Ishikawa (cell line): ENCODE measurements at regions not wholly inside any gene's neighbourhood (a gene's known extent, or its start where the extent isn't known, plus 50 kb on each side); places are given as distances from the start of the nearest gene placed in this dataset.

Source experiments
- CEBPB ChIP-seq: IDR thresholded peaks from 2 replicates; pipeline ENCODE4 v1.6.1; 2012
- CREB1 ChIP-seq: IDR thresholded peaks from 2 replicates; pipeline ENCODE4 v1.6.1; 2012; ENCODE audit warnings: low read depth
- EGR1 ChIP-seq: IDR thresholded peaks from 2 replicates; pipeline ENCODE4 v1.6.1; 2012
- EP300 ChIP-seq: IDR thresholded peaks from 2 replicates; pipeline ENCODE4 v1.6.1; 2012; ENCODE audit warnings: borderline replicate concordance
- FOXM1 ChIP-seq: IDR thresholded peaks from 2 replicates; pipeline ENCODE4 v1.6.1; 2012; ENCODE audit warnings: low read depth, borderline replicate concordance
- NFIC ChIP-seq: IDR thresholded peaks from 2 replicates; pipeline ENCODE4 v1.6.1; 2012
- RAD21 ChIP-seq: IDR thresholded peaks from 2 replicates; pipeline ENCODE4 v1.6.1; 2012; ENCODE audit warnings: low read depth
- REST ChIP-seq: IDR thresholded peaks from 2 replicates; pipeline ENCODE4 v1.6.1; 2012; ENCODE audit warnings: low read depth, mild to moderate bottlenecking
- TAF1 ChIP-seq: IDR thresholded peaks from 2 replicates; pipeline ENCODE4 v1.6.1; 2012; ENCODE audit warnings: low read depth, mild to moderate bottlenecking
- TCF12 ChIP-seq: IDR thresholded peaks from 2 replicates; pipeline ENCODE4 v1.6.1; 2012; ENCODE audit warnings: low read depth
- TEAD4 ChIP-seq: IDR thresholded peaks from 2 replicates; pipeline ENCODE4 v1.6.1; 2012
- USF1 ChIP-seq: IDR thresholded peaks from 2 replicates; pipeline ENCODE4 v1.6.1; 2012
- YY1 ChIP-seq: IDR thresholded peaks from 2 replicates; pipeline ENCODE4 v1.6.1; 2012; ENCODE audit warnings: low read depth
- ZBTB7A ChIP-seq: IDR thresholded peaks from 2 replicates; pipeline ENCODE4 v1.6.1; 2012; ENCODE audit warnings: low read depth
- TF ChIP-seq, protein P1 (sequence below): IDR thresholded peaks from 2 replicates; pipeline ENCODE4 v1.6.1; 2012

DNA sequence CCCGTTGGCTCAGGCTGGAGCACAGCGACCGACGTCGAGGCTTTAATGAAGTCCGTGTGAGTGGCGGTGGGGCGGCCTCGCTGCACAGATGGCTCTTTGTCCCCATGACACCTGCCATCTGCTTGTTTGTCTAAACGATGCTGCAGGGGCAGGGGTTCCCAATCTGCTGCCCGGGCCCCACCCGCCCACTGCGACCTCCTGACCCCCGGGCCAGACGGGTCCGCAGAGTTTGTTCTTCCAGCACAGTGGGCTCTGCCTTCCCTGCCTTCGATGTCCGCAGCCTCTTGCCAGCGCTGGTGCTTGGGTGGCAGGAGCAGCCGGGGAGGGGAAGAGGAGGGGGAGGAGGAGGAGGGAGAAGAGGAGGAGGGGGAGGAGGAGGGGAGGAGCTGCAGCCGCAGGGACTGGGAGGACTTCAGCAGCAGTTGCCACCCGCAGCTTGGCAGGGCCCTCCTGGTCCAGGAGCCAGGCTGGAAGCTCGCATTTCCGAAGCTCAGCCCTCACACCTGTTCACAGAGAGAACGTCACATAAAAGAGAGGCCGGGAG is 210.0 kb downstream of the DLL1 start:
- TF ChIP-seq NFIC (no peak), CREB1 (no peak), TAF1 (no peak), EGR1 (no peak), TCF12 (no peak), REST (no peak), EP300 (no peak), RAD21 (no peak), CEBPB (no peak), ZBTB7A (no peak), YY1 (no peak), FOXM1 (no peak)

DNA sequence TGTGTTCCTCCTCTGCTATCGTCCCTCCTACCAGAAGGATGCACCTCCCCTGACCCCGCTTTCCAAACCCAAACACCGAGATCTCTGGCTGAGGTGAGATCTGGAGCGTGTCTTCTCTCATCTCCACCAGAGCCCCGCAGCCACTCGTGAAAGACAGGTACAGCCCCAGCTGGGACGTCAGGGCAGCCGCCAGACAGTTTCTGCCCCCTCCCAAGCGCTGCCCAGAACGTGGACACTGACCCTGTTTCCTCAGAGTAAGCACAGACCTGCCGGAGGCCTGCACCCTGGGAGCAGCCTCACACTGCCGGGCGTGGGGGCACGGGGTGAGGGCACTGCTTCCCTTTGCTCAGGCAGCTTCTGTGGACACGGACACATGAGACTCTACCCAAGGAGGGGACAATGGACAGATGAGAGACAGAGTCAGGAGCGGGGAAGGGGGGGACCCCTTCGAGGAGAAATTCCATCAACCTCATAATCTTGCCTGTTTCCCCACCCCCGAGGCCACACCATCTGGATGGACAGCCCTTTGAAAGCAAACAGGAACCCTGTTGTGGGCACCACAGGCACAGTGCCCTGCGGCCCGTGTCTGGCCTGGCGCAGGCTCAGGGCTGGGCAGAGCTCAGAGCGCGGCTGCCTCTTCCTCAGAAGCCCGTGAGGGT is 210.6 kb downstream of the DLL1 start:
- TF ChIP-seq RAD21 (no peak), NFIC (no peak), CREB1 (no peak), FOXM1 (no peak), USF1 (no peak), TEAD4 (no peak), TCF12 (no peak), CEBPB (no peak), TAF1 (no peak), EGR1 (no peak), EP300 (no peak), ZBTB7A (no peak), REST (no peak)
- TF ChIP-seq, protein P1, sequence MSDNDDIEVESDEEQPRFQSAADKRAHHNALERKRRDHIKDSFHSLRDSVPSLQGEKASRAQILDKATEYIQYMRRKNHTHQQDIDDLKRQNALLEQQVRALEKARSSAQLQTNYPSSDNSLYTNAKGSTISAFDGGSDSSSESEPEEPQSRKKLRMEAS, result no peak

DNA sequence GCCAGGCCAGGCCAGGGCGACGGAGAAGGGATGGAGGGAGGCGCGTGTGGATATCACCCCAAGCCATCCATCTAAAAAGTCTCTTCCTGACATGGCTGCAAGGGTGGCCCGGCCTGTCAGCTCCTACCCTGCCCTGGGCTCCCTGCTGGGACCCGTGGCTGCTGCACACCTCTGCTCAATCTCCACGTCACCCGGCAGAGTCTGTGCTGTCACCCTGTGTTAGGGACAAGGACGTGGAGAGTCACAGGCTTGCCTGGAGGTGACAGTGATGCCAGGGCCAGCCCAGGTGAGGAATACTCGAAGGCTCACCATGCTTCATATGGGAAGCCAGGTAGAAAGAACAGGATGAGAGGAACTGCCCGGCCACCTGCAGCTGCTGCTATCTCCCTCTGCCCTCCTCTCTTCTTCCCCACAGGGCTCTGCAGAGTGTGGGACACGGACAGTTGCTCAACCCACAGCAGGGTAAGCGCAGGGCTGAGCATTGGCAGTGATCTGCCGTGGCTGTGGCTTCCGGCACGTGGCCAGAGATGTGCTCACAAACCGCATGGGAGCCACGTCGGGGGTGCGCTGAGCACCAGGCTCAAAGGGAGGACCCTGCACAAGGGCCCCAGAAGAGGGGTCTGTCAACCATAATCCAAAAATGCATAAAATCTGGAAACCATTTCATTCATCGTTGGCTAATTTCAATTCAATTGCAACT is 214.3 kb downstream of the DLL1 start:
- TF ChIP-seq FOXM1 (no peak), ZBTB7A (no peak), REST (no peak), NFIC (no peak), EP300 (no peak), RAD21 (no peak), TCF12 (no peak), TEAD4 (no peak), EGR1 (no peak), USF1 (no peak), YY1 (no peak), CEBPB (no peak), TAF1 (no peak), CREB1 (no peak)
- TF ChIP-seq, protein P1, result no peak
